NCI-H146 treated with DMSO at 0.1 percent for 48 hours (cell line): ENCODE measurements at regions not wholly inside any gene's neighbourhood (a gene's known extent, or its start where the extent isn't known, plus 50 kb on each side); places are given as distances from the start of the nearest gene placed in this dataset.

Source experiments
- DNase-seq: peaks from one replicate; lab custom pipeline; 2025; ENCODE audit not compliant: unreplicated experiment; lab: John Stamatoyannopoulos, UW

GRCh38 chr10:71066600-71066999 lies 145.8 kb upstream of the UNC5B start:
- DNase-seq = no peak

- DNase-seq = no peak
Measured at GRCh38 chr10:71067098-71067740, 145.2 kb upstream of the UNC5B start.

GRCh38 chr10:71068861-71069271 lies 143.5 kb upstream of the UNC5B start:
- DNase-seq = no peak

GRCh38 chr10:71069909-71070666 lies 142.3 kb upstream of the UNC5B start:
- no peak for DNase-seq

- DNase-seq = no peak
Measured at GRCh38 chr10:71070741-71071140, 141.6 kb upstream of the UNC5B start.

- no peak for DNase-seq
Measured at GRCh38 chr10:71072131-71072822, 140.1 kb upstream of the UNC5B start.

- no peak for DNase-seq
Measured at GRCh38 chr10:71072823-71073210, 139.6 kb upstream of the UNC5B start.

- no peak for DNase-seq
Measured at GRCh38 chr10:71073451-71074175, 138.8 kb upstream of the UNC5B start.

- DNase-seq = no peak
Measured at GRCh38 chr10:71074176-71074755, 138.1 kb upstream of the UNC5B start.

- peak; percentile 40 for DNase-seq
Measured at GRCh38 chr10:71075086-71075758, 137.1 kb upstream of the UNC5B start.

GRCh38 chr10:71075759-71076472 lies 136.5 kb upstream of the UNC5B start:
- no peak for DNase-seq

- peak; percentile 44 for DNase-seq
Measured at GRCh38 chr10:71076473-71077142, 135.8 kb upstream of the UNC5B start.

GRCh38 chr10:71077143-71077581 lies 135.2 kb upstream of the UNC5B start:
- no peak for DNase-seq

GRCh38 chr10:71077796-71078453 lies 134.4 kb upstream of the UNC5B start:
- DNase-seq = no peak

- DNase-seq = no peak
Measured at GRCh38 chr10:71078454-71079145, 133.8 kb upstream of the UNC5B start.

GRCh38 chr10:71079761-71080380 lies 132.5 kb upstream of the UNC5B start:
- no peak for DNase-seq

- no peak for DNase-seq
Measured at GRCh38 chr10:71080381-71081228, 131.8 kb upstream of the UNC5B start.
